ENCODE measurements at regions not wholly inside any gene's neighbourhood (a gene's known extent, or its start where the extent isn't known, plus 50 kb on each side); places are given as distances from the start of the nearest gene placed in this dataset.

GRCh38 chr9:75709698-75710097 is 180.8 kb upstream of the PCSK5 start:
- no peak overlapping the region for H3K23ac ChIP-seq (ENCODE audit: insufficient read length, low read depth, low read length)
- H3K4ac ChIP-seq (ENCODE audit: low read depth, low read length): no peak overlapping the region
- no peaks in the 10 kb centered on the region for H3K9me3 ChIP-seq (ENCODE audit: control insufficient read depth, low read depth, low read length)
- no peak overlapping the region for H3K18ac ChIP-seq (ENCODE audit: insufficient read length, low read depth, low read length)
- H2BK12ac ChIP-seq (ENCODE audit: insufficient read length, low read depth, low read length): no peak overlapping the region
- Mint-ChIP-seq H3K36me3 (ENCODE audit: insufficient read depth in 1 of 3, low read depth in 3 of 3) (peaks cover 0 to 8% (median 0%) of the 10 kb centered on the region in 3 experiments; a peak in 1 of 7 replicates), H3K4me3 (no peak overlapping the region), H3K9me3 (peaks cover 8 to 19% of the 10 kb centered on the region in 2 experiments), H3K27me3 (ENCODE audit: low read depth) (no peaks in the 10 kb centered on the region; the same call in 1 of the 2 replicates), H3K4me1 (peaks cover 10 to 17% of the 10 kb centered on the region in 2 experiments), H3K27ac (no peak overlapping the region)
- no CpG with 5 or more reads among the region's 2 CpGs for WGBS (ENCODE audit: extremely low coverage, insufficient read length, low lambda C conversion rate)
- no peak overlapping the region for H2AFZ ChIP-seq (ENCODE audit: low read length)
- no peak overlapping the region for H3K14ac ChIP-seq (ENCODE audit: insufficient read depth, low read length)
- DNase-seq: no peak
- no peaks in the 10 kb centered on the region for H3K27me3 ChIP-seq (ENCODE audit: insufficient read depth, low read length)
- no peaks in the 10 kb centered on the region for H3K4me1 ChIP-seq (ENCODE audit: insufficient read depth, low read length)
- no peaks in the 10 kb centered on the region for H3K79me1 ChIP-seq (ENCODE audit: insufficient read depth, low read depth, low read length, poor library complexity, severe bottlenecking)
- H4K20me1 ChIP-seq (ENCODE audit: control insufficient read depth, insufficient read depth, insufficient read length): no peaks in the 10 kb centered on the region
- H2BK15ac ChIP-seq (ENCODE audit: low read depth, low read length): no peak overlapping the region
- no peak overlapping the region for H3K56ac ChIP-seq (ENCODE audit: insufficient read length, low read depth, low read length)
- H2AK5ac ChIP-seq (ENCODE audit: insufficient read length, low read length): no peak overlapping the region
- TF ChIP-seq CTCF (conservative IDR thresholded peaks at IDR 0.05): no peak
- no peak overlapping the region for H3T11ph ChIP-seq (ENCODE audit: low read length)
- H3K27ac ChIP-seq (ENCODE audit: insufficient read length, low read depth, low read length): no peak overlapping the region
- H3K23me2 ChIP-seq (ENCODE audit: insufficient read length, low read depth, low read length, poor library complexity, severe bottlenecking): no peaks in the 10 kb centered on the region
- no peak overlapping the region for H3K9ac ChIP-seq (ENCODE audit: extremely low read depth, insufficient read length, low read length)
- no peak overlapping the region for H3K4me2 ChIP-seq (ENCODE audit: insufficient read depth, insufficient read length, low read length)
- no peak overlapping the region for H4K91ac ChIP-seq (ENCODE audit: insufficient read length, low read depth, low read length)
- H4K5ac ChIP-seq (ENCODE audit: insufficient read length, low read depth, low read length): no peak overlapping the region
- no peak overlapping the region for H4K8ac ChIP-seq (replicated peaks; ENCODE audit: insufficient read length, low read depth, low read length)
- no peak overlapping the region for H2BK120ac ChIP-seq (ENCODE audit: low read depth, low read length, poor library complexity, severe bottlenecking)
- no peaks in the 10 kb centered on the region for H3K79me2 ChIP-seq (ENCODE audit: insufficient read depth, low read length)
- no peak overlapping the region for H2BK20ac ChIP-seq (ENCODE audit: low read depth, low read length, poor library complexity, severe bottlenecking)
- H2BK5ac ChIP-seq (ENCODE audit: insufficient read length, low read length): no peak overlapping the region

Measured in H9 (cell line).